Stomach (tissue), 8 donors: ENCODE measurements at regions not wholly inside any gene's neighbourhood (a gene's known extent, or its start where the extent isn't known, plus 50 kb on each side); places are given as distances from the start of the nearest gene placed in this dataset.
A peak's percentile ranks its signal among the peaks of the same experiment; 100 is the strongest.

Experiments
- DNase-seq, 2 donors: peaks; one replicate each; pipeline versions ENCODE4 v3.0.0 to v3.0.0-alpha.2; 2013 to 2019
- H3K27ac ChIP-seq, 5 donors: fragments of 200-600 bp in 4 of 5; sonication (generic) in 4 of 5; one replicate each; pipeline ENCODE4 v1.5.1; 2013 to 2019; ENCODE audit warnings: mild to moderate bottlenecking in 1 of 5, moderate library complexity in 1 of 5
- H3K27me3 ChIP-seq, 3 donors: fragments of 200-600 bp; sonication (generic); one replicate each; pipeline ENCODE4 v1.5.1; 2017 to 2019; ENCODE audit warnings: mixed run types in 1 of 3
- H3K36me3 ChIP-seq, 4 donors: fragments of 200-600 bp; sonication (generic); 1 replicate in 3 of 4; 2 replicates in 1 of 4; pipeline ENCODE4 v1.5.1; 2016 to 2019
- H3K4me1 ChIP-seq, 4 donors: fragments of 200-600 bp; sonication (generic); one replicate each; pipeline ENCODE4 v1.5.1; 2016 to 2019
- H3K4me3 ChIP-seq, 4 donors: fragments of 200-600 bp; sonication (generic) in 3 of 4; one replicate each; pipeline ENCODE4 v1.5.1; 2016 to 2019; ENCODE audit warnings: mild to moderate bottlenecking in 1 of 4
- H3K9me3 ChIP-seq, 4 donors: fragments of 200-600 bp; sonication (generic); one replicate each; pipeline ENCODE4 v1.5.1; 2016 to 2019
- CTCF ChIP-seq, 7 experiments: fragments of 450-650 bp in 4 of 7; fragments of 200-600 bp in 3 of 7; sonication (generic) in 3 of 7; IDR thresholded peaks; one replicate each; pipeline ENCODE4 v1.5.1; 2016 to 2019; ENCODE audit warnings: antibody characterized with exemption in 7 of 7, control low read depth in 2 of 7, mild to moderate bottlenecking in 1 of 7
- EP300 ChIP-seq: sonication (generic); formaldehyde crosslinking; IDR thresholded peaks from one replicate; pipeline ENCODE4 v1.6.1; 2017; ENCODE audit warnings: antibody characterized with exemption
- POLR2A ChIP-seq, 4 donors: fragments of 450-650 bp; IDR thresholded peaks; one replicate each; pipeline ENCODE4 v1.6.1; 2016; ENCODE audit warnings: antibody characterized with exemption in 4 of 4, control low read depth in 2 of 4, mild to moderate bottlenecking in 1 of 4, moderate library complexity in 1 of 4
- POLR2AphosphoS5 ChIP-seq, 3 donors: sonication (generic); formaldehyde crosslinking; IDR thresholded peaks; one replicate each; pipeline ENCODE4 v1.6.1; 2016; ENCODE audit warnings: antibody characterized with exemption in 3 of 3
- WGBS, 5 donors: extraction: QIAGEN DNeasy Blood & Tissue Kit in 3 of 5; methylation state at CpG; one replicate each; pipeline versions ENCODE4 v1.1.5 to v1.1.7; 2013 to 2018; 5-methylcytosine and 5-hydroxymethylcytosine counted together
- intact Hi-C: fragments of 100-400 bp; cut with DNase I; formaldehyde crosslinking; loops from one replicate; pipeline ENCODE4 v1.15.1; 2023; ENCODE audit warnings: low total_unique reads
- donor health status: healthy with polysubstance abuse.
- donor health status: Bipolar disorder and iron deficiency.
- donor health status: healthy.

GRCh38 chr16:82433042-82433441, 193.7 kb upstream of the CDH13 start:
- H3K9me3 ChIP-seq: no peaks in the 10 kb centered on the region
- DNase-seq: no peak
- H3K36me3 ChIP-seq: no peaks in the 10 kb centered on the region
- intact Hi-C loops: no loop called here
- H3K4me3 ChIP-seq: no peak overlapping the region
- H3K27ac ChIP-seq: no peak overlapping the region
- no peaks in the 10 kb centered on the region for H3K27me3 ChIP-seq
- TF ChIP-seq EP300 (no peak), POLR2A (IDR thresholded peaks at IDR 0.05) (no peak), CTCF (IDR thresholded peaks at IDR 0.05) (no peak), POLR2AphosphoS5 (IDR thresholded peaks at IDR 0.05) (no peak)
- H3K4me1 ChIP-seq: peaks cover 0 to 5% (median 0%) of the 10 kb centered on the region in 4 donors
- WGBS, 5 donors: 70 to 93% (median 86%) methylated on average over 1 to 2 of the region's 2 CpGs

GRCh38 chr16:82432261-82432660, 194.5 kb upstream of the CDH13 start:
- intact Hi-C loops: no loop called here
- peak in 1 of 2 donors; percentile 26 for DNase-seq
- Histone ChIP-seq H3K27ac (no peak overlapping the region), H3K4me1 (peaks cover 0 to 5% (median 0%) of the 10 kb centered on the region in 4 donors), H3K27me3 (no peaks in the 10 kb centered on the region), H3K4me3 (no peak overlapping the region), H3K36me3 (no peaks in the 10 kb centered on the region), H3K9me3 (no peaks in the 10 kb centered on the region)
- TF ChIP-seq POLR2AphosphoS5 (IDR thresholded peaks at IDR 0.05): no peak
- TF ChIP-seq EP300: no peak
- TF ChIP-seq POLR2A (IDR thresholded peaks at IDR 0.05): no peak
- TF ChIP-seq CTCF (IDR thresholded peaks at IDR 0.05): no peak
- 49 to 55% (median 51%) methylated on average over 8 of the region's 8 CpGs for WGBS, 5 donors

- intact Hi-C loops: no loop called here
These were observed 201.1 kb upstream of the CDH13 start for GRCh38 chr16:82425661-82426060.

GRCh38 chr16:82421851-82422250, 204.9 kb upstream of the CDH13 start:
- Histone ChIP-seq H3K4me1 (no peaks in the 10 kb centered on the region), H3K9me3 (peaks cover 0 to 3% (median 0%) of the 10 kb centered on the region in 4 donors), H3K27ac (no peak overlapping the region), H3K36me3 (no peaks in the 10 kb centered on the region), H3K27me3 (no peaks in the 10 kb centered on the region), H3K4me3 (no peak overlapping the region)
- 24 to 56% (median 36%) methylated on average over 1 of the region's 1 CpG for WGBS, 5 donors
- intact Hi-C loops: no loop called here
- peak in 1 of 2 donors; percentile 9 for DNase-seq
- TF ChIP-seq POLR2A (IDR thresholded peaks at IDR 0.05): no peak
- no peak for TF ChIP-seq EP300
- TF ChIP-seq POLR2AphosphoS5 (IDR thresholded peaks at IDR 0.05): no peak
- no peak for TF ChIP-seq CTCF (IDR thresholded peaks at IDR 0.05)

More at GRCh38 chr16:82425661-82426060, 201.1 kb upstream of the CDH13 start:
- peaks cover 0 to 3% (median 0%) of the 10 kb centered on the region in 4 donors for H3K9me3 ChIP-seq
- TF ChIP-seq POLR2AphosphoS5 (IDR thresholded peaks at IDR 0.05): no peak
- TF ChIP-seq CTCF (IDR thresholded peaks at IDR 0.05): no peak
- TF ChIP-seq EP300: no peak
- TF ChIP-seq POLR2A (IDR thresholded peaks at IDR 0.05): no peak
- WGBS, 5 donors: 73 to 82% (median 74%) methylated on average over 4 of the region's 4 CpGs
- no peak overlapping the region for H3K4me3 ChIP-seq
- H3K36me3 ChIP-seq: no peaks in the 10 kb centered on the region
- H3K27me3 ChIP-seq: no peaks in the 10 kb centered on the region
- no peak for DNase-seq
- H3K27ac ChIP-seq: no peak overlapping the region
- H3K4me1 ChIP-seq: no peaks in the 10 kb centered on the region
